K562 (cell line): ENCODE measurements at regions not wholly inside any gene's neighbourhood (a gene's known extent, or its start where the extent isn't known, plus 50 kb on each side); places are given as distances from the start of the nearest gene placed in this dataset.

Experiments
- CTCF ChIP-seq, 3 experiments: IDR thresholded peaks in 2 of 3; conservative IDR thresholded peaks in 1 of 3; 2 replicates each; pipeline ENCODE4 v1.5.1; 2011 to 2012; ENCODE audit warnings: low read length in 3 of 3, mild to moderate bottlenecking in 3 of 3, control low read depth in 2 of 3, improper control_type of control experiment in 1 of 3, inconsistent platforms in 1 of 3, low read depth in 1 of 3, mixed read lengths in 1 of 3, moderate library complexity in 1 of 3; ENCODE audit not compliant: insufficient read depth in 2 of 3
- JUNB ChIP-seq: fragments of 450-650 bp; formaldehyde crosslinking; conservative IDR thresholded peaks from 2 replicates; pipeline ENCODE4 v1.4.0; 2020; ENCODE audit warnings: mild to moderate bottlenecking
- MAX ChIP-seq: sonication (generic); formaldehyde crosslinking; IDR thresholded peaks from 2 replicates; pipeline ENCODE4 v1.9.0; 2022; ENCODE audit warnings: mild to moderate bottlenecking, missing genetic modification reagents
- MTA3 ChIP-seq: fragments of 450-650 bp; formaldehyde crosslinking; IDR thresholded peaks from 2 replicates; pipeline ENCODE4 v1.6.1; 2017; ENCODE audit warnings: mild to moderate bottlenecking, borderline replicate concordance
- MXI1 ChIP-seq: IDR thresholded peaks from 2 replicates; pipeline ENCODE4 v1.6.1; 2011; ENCODE audit warnings: low read depth, mild to moderate bottlenecking, improper control_type of control experiment, low read length
- SPI1 ChIP-seq: IDR thresholded peaks from 2 replicates; pipeline ENCODE4 v1.6.1; 2011; ENCODE audit warnings: low read depth, low read length, control low read depth, borderline replicate concordance
- ZKSCAN3 ChIP-seq: fragments of 250-450 bp; sonication (Bioruptor Pico); IDR thresholded peaks from 2 replicates; pipeline ENCODE4 v1.4.0; 2020

GRCh38 chr11:95375451-95375850 is 144.4 kb upstream of the SESN3 start:
- TF ChIP-seq SPI1 (no peak), CTCF (IDR thresholded peaks at IDR 0.05 in 2 of 3, conservative IDR thresholded peaks at IDR 0.05 in 1 of 3; ENCODE audit: insufficient read depth in 2 of 3, low read depth in 1 of 3, low read length in 3 of 3) (no peak), ZKSCAN3 (CRISPR knock-in tag) (no peak), MAX (CRISPR knock-in tag) (no peak), JUNB (no peak), MTA3 (no peak), MXI1 (no peak)
